Activated effector memory CD4-positive, alpha-beta T cell treated with anti-CD3 and anti-CD28 coated beads, Interleukin-2, amount 50 U/mL, for 16 hours (primary cell): ENCODE measurements at regions not wholly inside any gene's neighbourhood (a gene's known extent, or its start where the extent isn't known, plus 50 kb on each side); places are given as distances from the start of the nearest gene placed in this dataset.

Experiments used
- DNase-seq: peaks from one replicate; pipeline ENCODE4 v3.0.0-alpha.2; 2020

GRCh38 chr6:145370559-145370958, 364.8 kb downstream of the EPM2A start:
- no peak for DNase-seq

- DNase-seq = no peak
Measured at GRCh38 chr6:145372671-145373151, 362.6 kb downstream of the EPM2A start.

GRCh38 chr6:145373826-145374225, 361.5 kb downstream of the EPM2A start:
- DNase-seq = no peak

- DNase-seq = no peak
Measured at GRCh38 chr6:145374570-145374969, 360.8 kb downstream of the EPM2A start.

- no peak for DNase-seq
Measured at GRCh38 chr6:145375502-145375901, 359.8 kb downstream of the EPM2A start.

GRCh38 chr6:145380186-145380585, 355.1 kb downstream of the EPM2A start:
- no peak for DNase-seq

GRCh38 chr6:145381941-145382340, 353.4 kb downstream of the EPM2A start:
- DNase-seq = no peak

GRCh38 chr6:145383428-145383827, 351.9 kb downstream of the EPM2A start:
- DNase-seq = no peak

- DNase-seq = no peak
Measured at GRCh38 chr6:145384503-145384902, 350.8 kb downstream of the EPM2A start.

GRCh38 chr6:145396499-145396898, 338.8 kb downstream of the EPM2A start:
- DNase-seq = no peak

- DNase-seq = no peak
Measured at GRCh38 chr6:145400508-145400907, 334.8 kb downstream of the EPM2A start.

GRCh38 chr6:145405006-145405551, 330.2 kb downstream of the EPM2A start:
- DNase-seq = no peak

GRCh38 chr6:145406783-145407182, 328.5 kb downstream of the EPM2A start:
- DNase-seq = no peak

- DNase-seq = no peak
Measured at GRCh38 chr6:145415616-145416015, 319.7 kb downstream of the EPM2A start.

GRCh38 chr6:145420599-145420998, 314.7 kb downstream of the EPM2A start:
- no peak for DNase-seq

GRCh38 chr6:145423936-145424335, 311.4 kb downstream of the EPM2A start:
- no peak for DNase-seq

GRCh38 chr6:145427232-145427631, 308.1 kb downstream of the EPM2A start:
- no peak for DNase-seq

- DNase-seq = no peak
Measured at GRCh38 chr6:145428706-145429105, 306.6 kb downstream of the EPM2A start.

- no peak for DNase-seq
Measured at GRCh38 chr6:145442110-145442509, 293.2 kb downstream of the EPM2A start.

- DNase-seq = no peak
Measured at GRCh38 chr6:145445674-145446073, 289.6 kb downstream of the EPM2A start.

- no peak for DNase-seq
Measured at GRCh38 chr6:145451029-145451428, 284.3 kb downstream of the EPM2A start.

GRCh38 chr6:145453376-145453775, 281.9 kb downstream of the EPM2A start:
- DNase-seq = no peak

- no peak for DNase-seq
Measured at GRCh38 chr6:145454006-145454405, 281.3 kb downstream of the EPM2A start.

GRCh38 chr6:145457556-145457955, 277.8 kb downstream of the EPM2A start:
- no peak for DNase-seq

- DNase-seq = no peak
Measured at GRCh38 chr6:145468534-145468933, 266.8 kb downstream of the EPM2A start.

GRCh38 chr6:145469021-145469420, 266.3 kb downstream of the EPM2A start:
- no peak for DNase-seq
